Suppressor macrophage treated with lipopolysaccharide for 1 hour (primary cell): ENCODE measurements at regions not wholly inside any gene's neighbourhood (a gene's known extent, or its start where the extent isn't known, plus 50 kb on each side); places are given as distances from the start of the nearest gene placed in this dataset.

Experiments
- DNase-seq, 3 donors: peaks; one replicate each; pipeline ENCODE4 v3.0.0-alpha.2; 2020 to 2022

- no peak for DNase-seq
These were observed 139.2 kb upstream of the SLC30A5 start for GRCh38 chr5:68954618-68954910.

- DNase-seq: no peak
These were observed 136.2 kb upstream of the SLC30A5 start for GRCh38 chr5:68957591-68957990.

- DNase-seq: no peak
These were observed 135.4 kb upstream of the SLC30A5 start for GRCh38 chr5:68958428-68958827.

GRCh38 chr5:68960456-68960855, 133.4 kb upstream of the SLC30A5 start:
- no peak for DNase-seq

- DNase-seq: no peak
These were observed 132.9 kb upstream of the SLC30A5 start for GRCh38 chr5:68960961-68961360.

DNA sequence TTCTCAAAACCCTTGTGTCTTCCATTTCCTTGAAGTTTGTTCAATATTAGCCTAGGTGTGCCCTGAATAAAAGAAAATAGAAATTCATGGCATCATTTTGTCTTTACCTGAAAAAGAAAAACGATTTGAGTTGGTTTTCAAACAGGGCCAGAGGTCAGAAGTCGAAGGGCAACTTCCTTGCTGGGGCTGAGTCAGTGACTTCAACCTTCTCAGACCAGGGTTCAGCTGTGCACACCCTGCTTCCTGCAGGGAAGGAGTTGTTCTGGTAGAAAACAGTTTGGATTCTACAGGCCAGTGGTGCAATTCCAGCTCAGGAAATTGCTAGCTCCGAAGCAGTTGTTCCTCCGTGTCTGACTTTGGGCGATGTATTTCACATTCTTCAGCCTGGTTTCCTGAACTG, 132.1 kb upstream of the SLC30A5 start:
- no peak for DNase-seq

GRCh38 chr5:68962757-68963484, 130.9 kb upstream of the SLC30A5 start:
- peak; percentile 61 to 65 (median 62) for DNase-seq

DNA sequence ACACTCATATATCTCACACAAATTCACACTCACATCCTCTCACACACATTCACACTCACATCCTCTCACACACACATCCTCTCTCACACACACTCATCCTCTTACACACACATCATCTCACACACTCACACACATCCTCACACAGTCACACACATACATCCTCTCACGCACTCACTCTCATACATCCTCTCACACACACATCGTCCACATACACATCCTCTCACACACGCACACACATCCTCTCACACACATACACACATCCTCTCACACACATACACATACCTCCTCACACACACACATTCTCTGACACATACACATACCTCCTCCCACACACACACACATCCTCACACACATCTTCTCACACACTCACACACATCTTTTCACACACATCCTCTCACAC, 129.1 kb upstream of the SLC30A5 start:
- no peak for DNase-seq

- DNase-seq: no peak
These were observed 127.9 kb upstream of the SLC30A5 start for GRCh38 chr5:68965926-68966325.

GRCh38 chr5:68966596-68966995, 127.2 kb upstream of the SLC30A5 start:
- DNase-seq: no peak

GRCh38 chr5:68968429-68968828, 125.4 kb upstream of the SLC30A5 start:
- peak in 1 of 3 donors; percentile 27 for DNase-seq

DNA sequence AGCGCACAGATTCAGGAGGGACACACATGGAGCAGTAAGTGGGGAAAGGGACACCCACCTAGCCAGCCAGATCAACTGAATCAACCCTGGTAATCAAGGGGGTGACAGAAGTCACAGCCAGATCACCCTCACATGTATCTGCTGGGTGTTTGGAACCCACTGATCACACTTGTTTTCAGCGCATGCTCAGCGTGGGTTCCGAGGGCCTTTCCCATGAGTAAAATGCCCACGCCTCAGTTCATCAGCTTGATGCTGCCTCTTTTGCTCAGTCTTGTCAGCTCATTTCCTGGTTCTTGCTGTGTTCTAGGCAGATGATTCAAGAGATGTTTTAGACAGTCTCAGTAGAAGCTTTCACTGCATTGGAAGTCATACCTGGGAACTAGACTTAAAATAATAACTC, 123.2 kb upstream of the SLC30A5 start:
- DNase-seq: no peak

- DNase-seq: no peak
These were observed 120.1 kb upstream of the SLC30A5 start for GRCh38 chr5:68973696-68974095.

DNA sequence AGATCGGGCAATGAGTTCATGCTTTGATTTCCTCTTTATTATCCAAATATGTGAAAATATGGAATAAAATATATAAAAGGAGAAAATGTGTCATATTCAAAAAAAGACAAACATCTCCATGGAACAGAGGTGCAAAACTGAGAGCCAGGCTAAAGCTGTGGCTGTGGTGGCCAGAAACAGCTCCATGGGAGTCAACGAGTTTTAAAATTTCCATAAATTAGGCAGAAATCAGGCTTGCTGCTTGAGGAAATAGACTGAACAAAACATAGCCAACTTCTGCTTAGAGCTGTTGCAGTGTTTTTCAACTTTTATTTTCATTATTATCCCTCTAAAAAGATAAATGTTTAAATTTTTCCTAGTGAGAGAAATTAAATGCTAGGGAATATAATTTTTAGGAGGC, 110.8 kb upstream of the SLC30A5 start:
- DNase-seq: no peak

- no peak for DNase-seq
These were observed 109.9 kb upstream of the SLC30A5 start for GRCh38 chr5:68983959-68984358.

DNA sequence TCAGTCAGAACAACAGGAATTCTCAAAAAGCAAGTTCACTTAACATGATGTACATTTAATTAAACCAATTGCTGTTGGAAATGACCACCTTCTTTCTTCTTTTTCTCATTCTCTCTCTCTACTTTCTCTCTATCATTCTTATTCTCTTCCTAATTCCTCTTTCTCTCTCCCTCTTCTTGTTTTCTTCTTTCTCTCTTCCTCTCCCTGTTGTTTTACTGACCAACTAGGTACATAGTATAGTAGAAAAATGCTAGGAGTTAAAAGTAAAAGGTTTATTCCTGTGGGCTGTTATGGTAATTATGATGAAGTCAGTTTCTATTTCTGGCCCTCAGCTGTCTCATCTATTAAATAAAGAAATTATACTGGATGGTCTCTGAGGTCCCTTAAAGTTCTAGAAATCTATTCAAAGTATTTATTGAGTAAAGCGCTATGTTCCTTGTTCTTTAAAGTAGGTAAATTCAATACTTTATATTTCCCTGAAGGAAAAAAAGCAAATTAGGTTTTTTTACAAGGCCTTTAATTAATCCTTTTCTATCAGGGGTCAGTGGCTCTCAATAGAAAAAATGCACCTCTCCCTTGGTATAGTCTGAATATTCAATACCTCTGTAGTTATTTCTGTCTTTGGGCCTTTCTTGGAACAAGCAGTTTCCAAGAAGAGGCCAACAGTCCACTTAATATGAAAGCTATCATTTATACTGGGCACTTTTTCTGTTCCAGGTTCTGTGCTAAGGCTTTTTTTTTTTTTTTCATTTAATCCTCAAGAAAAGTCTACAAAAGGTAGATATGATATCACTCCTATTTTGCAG, 102.3 kb upstream of the SLC30A5 start:
- DNase-seq: no peak

DNA sequence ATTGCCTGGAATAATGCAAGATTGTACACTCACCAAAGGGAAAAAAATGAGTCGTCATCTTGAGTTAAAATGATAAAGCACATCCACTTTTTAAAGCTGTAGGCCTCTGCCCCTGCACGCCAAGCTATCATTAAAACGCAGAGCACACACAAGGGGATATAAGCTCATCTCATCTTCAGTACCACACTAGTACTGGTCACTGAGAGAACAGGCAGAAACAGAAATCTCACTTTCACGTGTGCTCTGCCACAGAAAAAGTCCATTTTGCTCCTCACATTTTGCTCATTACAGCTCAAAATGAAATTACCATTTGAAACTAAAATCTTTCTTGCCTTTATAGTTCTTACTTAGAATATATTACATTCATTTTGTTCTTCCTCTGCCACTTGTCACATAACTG, 99.2 kb upstream of the SLC30A5 start:
- DNase-seq: no peak

DNA sequence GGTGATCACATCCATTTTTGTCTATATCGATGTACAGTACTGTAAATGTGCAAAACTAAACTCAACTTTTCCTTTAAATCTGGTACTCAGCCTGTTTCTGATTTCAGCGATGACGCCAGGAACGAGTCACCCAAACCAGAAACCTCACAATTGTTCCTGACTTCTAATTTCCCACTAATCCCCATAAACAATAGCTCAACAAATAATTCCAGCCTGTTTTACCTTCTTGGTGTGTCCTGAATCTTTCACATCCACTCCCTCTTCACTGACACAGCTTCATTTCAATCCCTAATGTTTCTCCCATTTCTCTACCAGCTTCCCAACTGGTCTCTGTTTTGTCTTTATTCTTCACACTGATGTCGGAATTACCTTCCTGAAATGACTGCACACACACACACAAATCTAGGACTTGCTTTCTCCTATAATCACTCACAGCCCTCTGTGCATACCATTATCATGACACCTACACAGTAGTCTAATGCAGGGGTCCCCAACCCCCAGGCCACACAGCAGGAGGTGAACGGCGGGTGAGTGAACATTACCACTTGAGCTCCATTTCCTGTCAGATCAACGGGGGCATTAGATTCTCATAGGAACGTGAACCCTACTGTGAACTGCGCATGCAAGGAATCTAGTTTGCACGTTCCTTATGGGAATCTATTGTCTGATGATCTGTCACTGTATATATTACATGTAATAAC, 97.8 kb upstream of the SLC30A5 start:
- DNase-seq: no peak

DNA sequence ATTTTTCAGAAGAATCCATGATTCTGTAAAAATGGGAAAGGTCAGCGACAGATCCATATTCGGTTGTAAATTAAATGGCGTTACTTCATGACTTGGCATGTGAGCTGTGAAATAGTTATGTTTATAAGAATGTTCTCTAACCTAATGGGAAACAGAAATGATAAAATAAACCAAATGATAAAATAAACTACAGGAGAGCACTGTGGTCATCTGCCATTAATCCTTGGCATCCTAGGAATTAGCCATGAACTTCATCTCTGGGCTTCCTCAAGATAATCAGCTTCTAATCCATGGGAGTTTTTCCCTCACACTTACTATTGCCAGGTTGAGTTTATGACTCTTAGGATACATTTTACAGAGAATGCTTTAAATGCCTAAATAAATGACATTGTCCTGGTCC, 94.6 kb upstream of the SLC30A5 start:
- DNase-seq: no peak

- DNase-seq: no peak
These were observed 93.4 kb upstream of the SLC30A5 start for GRCh38 chr5:69000216-69000919.

DNA sequence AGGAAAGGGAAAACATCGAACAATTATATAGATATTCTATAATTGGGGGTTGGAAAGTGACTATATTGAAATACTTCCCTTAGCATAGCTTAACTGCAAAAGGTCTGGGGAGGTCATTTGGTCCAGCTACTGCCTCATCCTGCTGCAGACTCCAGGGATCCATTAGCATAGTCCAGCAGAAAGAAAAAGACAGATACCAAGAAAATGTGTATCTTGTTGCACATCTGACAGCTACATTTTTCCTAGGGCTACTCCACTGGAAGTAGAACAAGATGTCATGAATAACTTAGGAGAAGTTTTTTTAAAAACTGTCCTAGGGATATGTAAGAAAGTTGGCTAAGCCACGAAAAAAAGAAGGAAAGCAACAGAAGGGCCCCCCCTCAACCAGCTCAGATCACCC, 92.9 kb upstream of the SLC30A5 start:
- DNase-seq: no peak

DNA sequence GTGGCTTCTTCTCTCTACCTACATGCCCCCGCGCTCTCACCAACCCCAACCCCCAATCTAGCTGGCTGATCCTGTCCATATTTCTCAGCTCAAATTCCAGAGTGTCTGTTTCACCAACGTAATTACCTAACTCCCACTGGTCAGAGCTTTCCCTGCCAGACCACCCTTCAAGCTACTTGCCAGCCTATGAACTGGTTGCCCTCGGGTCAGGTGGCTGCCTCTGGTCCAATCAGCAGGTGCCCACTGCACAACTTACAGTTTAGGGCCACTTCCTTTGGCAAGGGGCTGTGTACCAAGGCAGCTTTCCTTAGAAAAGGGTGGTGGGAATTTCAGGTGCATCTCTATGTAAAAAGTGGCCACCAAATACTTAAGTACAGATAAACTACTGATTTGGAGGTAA, 92.2 kb upstream of the SLC30A5 start:
- DNase-seq: no peak

- no peak for DNase-seq
These were observed 89.7 kb upstream of the SLC30A5 start for GRCh38 chr5:69004127-69004526.
